WTC11 (cell line): ENCODE measurements at regions not wholly inside any gene's neighbourhood (a gene's known extent, or its start where the extent isn't known, plus 50 kb on each side); places are given as distances from the start of the nearest gene placed in this dataset.

Experiments
- JUN ChIP-seq: sonication (generic); formaldehyde crosslinking; IDR thresholded peaks from 2 replicates; pipeline ENCODE4 v1.8.0; 2023; ENCODE audit warnings: mild to moderate bottlenecking, missing genetic modification reagents
- TF ChIP-seq, protein P1 (sequence below): sonication (generic); formaldehyde crosslinking; IDR thresholded peaks from 2 replicates; pipeline ENCODE4 v1.8.1; 2022; ENCODE audit warnings: mild to moderate bottlenecking, moderate library complexity, missing genetic modification reagents
- TF ChIP-seq, protein P2 (sequence below): sonication (generic); formaldehyde crosslinking; conservative IDR thresholded peaks from 2 replicates; pipeline ENCODE4 v1.8.1; 2022; ENCODE audit warnings: mild to moderate bottlenecking, missing genetic modification reagents
- TF ChIP-seq, protein P3 (sequence below): sonication (generic); formaldehyde crosslinking; IDR thresholded peaks from 2 replicates; pipeline ENCODE4 v1.8.0; 2022; ENCODE audit warnings: mild to moderate bottlenecking, missing genetic modification reagents
- TF ChIP-seq, protein P4 (sequence below): fragments of 200-600 bp; IDR thresholded peaks from 2 replicates; pipeline ENCODE4 v1.8.0; 2022; ENCODE audit warnings: antibody characterized with exemption

DNA sequence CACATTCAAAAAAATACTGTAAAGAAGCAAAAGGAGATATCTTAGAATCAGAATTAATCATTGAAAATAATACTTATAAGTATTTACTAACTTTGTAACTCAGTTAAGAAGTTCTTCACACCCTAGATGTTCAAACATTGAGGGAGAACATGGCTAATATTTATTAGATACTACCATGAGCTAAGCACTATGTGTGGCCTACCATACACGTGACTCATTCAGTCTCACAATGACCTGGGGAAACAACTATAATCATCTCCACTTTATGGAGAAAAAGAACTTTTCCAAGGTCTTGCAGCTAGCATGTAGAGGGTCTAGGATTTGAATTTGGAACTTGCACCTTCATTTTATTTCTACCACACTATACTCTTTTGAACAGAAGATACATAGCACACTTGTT is 361.9 kb upstream of the CFAP20DC start:
- TF ChIP-seq JUN (CRISPR knock-in tag): no peak
- TF ChIP-seq, protein P1, sequence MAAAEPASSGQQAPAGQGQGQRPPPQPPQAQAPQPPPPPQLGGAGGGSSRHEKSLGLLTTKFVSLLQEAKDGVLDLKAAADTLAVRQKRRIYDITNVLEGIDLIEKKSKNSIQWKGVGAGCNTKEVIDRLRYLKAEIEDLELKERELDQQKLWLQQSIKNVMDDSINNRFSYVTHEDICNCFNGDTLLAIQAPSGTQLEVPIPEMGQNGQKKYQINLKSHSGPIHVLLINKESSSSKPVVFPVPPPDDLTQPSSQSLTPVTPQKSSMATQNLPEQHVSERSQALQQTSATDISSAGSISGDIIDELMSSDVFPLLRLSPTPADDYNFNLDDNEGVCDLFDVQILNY (CRISPR knock-in tag): no peak
- TF ChIP-seq, protein P2, sequence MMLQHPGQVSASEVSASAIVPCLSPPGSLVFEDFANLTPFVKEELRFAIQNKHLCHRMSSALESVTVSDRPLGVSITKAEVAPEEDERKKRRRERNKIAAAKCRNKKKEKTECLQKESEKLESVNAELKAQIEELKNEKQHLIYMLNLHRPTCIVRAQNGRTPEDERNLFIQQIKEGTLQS: no peak
- TF ChIP-seq, protein P3, sequence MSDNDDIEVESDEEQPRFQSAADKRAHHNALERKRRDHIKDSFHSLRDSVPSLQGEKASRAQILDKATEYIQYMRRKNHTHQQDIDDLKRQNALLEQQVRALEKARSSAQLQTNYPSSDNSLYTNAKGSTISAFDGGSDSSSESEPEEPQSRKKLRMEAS: no peak
- TF ChIP-seq, protein P4, sequence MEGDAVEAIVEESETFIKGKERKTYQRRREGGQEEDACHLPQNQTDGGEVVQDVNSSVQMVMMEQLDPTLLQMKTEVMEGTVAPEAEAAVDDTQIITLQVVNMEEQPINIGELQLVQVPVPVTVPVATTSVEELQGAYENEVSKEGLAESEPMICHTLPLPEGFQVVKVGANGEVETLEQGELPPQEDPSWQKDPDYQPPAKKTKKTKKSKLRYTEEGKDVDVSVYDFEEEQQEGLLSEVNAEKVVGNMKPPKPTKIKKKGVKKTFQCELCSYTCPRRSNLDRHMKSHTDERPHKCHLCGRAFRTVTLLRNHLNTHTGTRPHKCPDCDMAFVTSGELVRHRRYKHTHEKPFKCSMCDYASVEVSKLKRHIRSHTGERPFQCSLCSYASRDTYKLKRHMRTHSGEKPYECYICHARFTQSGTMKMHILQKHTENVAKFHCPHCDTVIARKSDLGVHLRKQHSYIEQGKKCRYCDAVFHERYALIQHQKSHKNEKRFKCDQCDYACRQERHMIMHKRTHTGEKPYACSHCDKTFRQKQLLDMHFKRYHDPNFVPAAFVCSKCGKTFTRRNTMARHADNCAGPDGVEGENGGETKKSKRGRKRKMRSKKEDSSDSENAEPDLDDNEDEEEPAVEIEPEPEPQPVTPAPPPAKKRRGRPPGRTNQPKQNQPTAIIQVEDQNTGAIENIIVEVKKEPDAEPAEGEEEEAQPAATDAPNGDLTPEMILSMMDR: no peak
